ENCODE measurements at regions not wholly inside any gene's neighbourhood (a gene's known extent, or its start where the extent isn't known, plus 50 kb on each side); places are given as distances from the start of the nearest gene placed in this dataset.

DNA sequence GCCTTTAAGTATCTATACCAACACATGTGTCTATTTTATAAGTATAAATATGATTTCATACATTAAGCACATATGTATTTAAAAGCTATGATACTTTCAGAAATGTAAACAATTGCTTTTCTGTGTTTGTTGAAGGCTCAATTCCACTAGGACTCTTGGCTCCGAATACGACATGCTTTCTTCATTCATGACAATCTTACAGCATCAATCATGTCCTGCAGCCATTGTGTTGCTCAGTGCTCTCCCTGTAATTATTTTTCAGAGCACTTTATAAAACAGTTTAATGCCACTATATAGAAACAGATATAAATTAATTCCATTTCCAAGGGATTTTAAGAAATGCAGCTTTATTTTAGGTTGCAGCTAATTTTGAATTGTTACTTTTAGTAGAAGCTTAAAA is 167.3 kb downstream of the TAF11L14 start:
- DNase-seq (ENCODE audit: low spot score) = no peak
- ATAC-seq (ENCODE audit: low FRiP score) = no peak
- TF ChIP-seq, protein P1, sequence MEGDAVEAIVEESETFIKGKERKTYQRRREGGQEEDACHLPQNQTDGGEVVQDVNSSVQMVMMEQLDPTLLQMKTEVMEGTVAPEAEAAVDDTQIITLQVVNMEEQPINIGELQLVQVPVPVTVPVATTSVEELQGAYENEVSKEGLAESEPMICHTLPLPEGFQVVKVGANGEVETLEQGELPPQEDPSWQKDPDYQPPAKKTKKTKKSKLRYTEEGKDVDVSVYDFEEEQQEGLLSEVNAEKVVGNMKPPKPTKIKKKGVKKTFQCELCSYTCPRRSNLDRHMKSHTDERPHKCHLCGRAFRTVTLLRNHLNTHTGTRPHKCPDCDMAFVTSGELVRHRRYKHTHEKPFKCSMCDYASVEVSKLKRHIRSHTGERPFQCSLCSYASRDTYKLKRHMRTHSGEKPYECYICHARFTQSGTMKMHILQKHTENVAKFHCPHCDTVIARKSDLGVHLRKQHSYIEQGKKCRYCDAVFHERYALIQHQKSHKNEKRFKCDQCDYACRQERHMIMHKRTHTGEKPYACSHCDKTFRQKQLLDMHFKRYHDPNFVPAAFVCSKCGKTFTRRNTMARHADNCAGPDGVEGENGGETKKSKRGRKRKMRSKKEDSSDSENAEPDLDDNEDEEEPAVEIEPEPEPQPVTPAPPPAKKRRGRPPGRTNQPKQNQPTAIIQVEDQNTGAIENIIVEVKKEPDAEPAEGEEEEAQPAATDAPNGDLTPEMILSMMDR (IDR thresholded peaks at IDR 0.05) = no peak

DNA sequence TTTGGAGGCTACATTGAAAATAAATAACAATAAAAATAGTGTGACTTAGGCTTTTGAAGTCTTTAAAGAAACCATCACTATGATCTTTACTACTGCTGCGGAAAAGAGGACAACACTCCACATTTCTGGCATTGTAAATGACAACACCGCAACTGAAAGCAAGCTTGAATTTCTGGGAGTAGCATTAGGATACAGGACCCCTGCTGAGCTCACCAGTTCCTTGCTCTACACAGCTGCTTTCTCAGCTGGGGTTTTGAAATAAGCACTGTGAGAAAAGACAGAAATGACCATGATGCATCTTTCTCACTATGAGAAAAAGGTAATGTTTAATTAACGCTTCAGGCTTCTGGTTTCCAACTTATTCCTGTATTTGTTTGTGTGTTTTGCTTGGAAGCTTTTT is 168.0 kb downstream of the TAF11L14 start:
- DNase-seq (ENCODE audit: low spot score) (no peak), ATAC-seq (ENCODE audit: low FRiP score) (no peak)
- TF ChIP-seq, protein P1 (IDR thresholded peaks at IDR 0.05) = no peak

DNA sequence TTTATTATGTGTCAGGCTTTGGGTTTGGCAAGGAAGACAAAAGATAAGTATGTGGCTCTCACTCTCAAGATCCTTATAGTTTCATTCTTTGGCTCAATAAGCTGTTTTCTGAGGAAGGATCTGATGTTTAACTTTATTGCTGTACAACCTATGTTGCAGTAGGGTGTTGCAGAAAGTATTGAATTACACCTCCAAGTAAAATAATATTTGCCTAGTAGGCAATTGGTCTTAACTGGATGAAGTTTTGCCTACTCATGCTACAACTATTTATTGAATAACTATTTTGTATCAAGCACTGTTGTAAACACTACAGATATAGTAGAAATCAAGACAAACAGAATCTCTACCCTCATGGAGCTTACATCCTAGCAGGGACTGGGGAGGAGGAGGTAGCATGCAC is 169.7 kb downstream of the TAF11L14 start:
- TF ChIP-seq, protein P1 (IDR thresholded peaks at IDR 0.05) = no peak
- no peak for ATAC-seq (ENCODE audit: low FRiP score)
- DNase-seq (ENCODE audit: low spot score) = no peak

DNA sequence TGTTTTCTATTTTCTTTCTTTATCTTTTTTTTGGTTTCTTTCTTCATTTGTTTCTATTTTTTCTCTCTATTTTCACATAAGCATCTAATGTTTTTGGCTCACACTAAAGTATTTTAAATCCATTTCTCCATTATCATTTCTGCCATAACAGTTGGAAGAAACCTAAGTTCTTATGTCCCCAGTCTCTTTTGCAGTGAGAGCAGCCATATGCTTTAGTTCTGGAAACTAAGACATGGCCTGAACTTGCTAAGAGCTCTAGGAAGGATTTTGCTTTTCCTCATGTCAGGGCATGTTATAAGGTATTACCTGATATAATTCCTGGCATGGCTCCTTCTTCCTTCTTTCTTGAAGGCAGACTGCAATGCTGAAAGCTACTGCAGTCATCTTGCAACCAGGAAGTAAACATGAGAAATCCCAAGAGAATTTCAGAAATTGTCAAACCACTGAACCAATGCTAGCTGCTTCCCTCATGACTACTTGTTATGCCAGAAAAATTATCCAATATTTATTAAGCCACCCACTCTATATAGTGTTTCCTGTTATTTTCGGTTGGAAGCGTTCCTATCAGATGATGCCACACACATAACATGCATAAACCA is 171.1 kb downstream of the TAF11L14 start:
- ATAC-seq (ENCODE audit: low FRiP score) (no peak), DNase-seq (ENCODE audit: low spot score) (no peak)
- TF ChIP-seq, protein P1 (IDR thresholded peaks at IDR 0.05) = no peak

DNA sequence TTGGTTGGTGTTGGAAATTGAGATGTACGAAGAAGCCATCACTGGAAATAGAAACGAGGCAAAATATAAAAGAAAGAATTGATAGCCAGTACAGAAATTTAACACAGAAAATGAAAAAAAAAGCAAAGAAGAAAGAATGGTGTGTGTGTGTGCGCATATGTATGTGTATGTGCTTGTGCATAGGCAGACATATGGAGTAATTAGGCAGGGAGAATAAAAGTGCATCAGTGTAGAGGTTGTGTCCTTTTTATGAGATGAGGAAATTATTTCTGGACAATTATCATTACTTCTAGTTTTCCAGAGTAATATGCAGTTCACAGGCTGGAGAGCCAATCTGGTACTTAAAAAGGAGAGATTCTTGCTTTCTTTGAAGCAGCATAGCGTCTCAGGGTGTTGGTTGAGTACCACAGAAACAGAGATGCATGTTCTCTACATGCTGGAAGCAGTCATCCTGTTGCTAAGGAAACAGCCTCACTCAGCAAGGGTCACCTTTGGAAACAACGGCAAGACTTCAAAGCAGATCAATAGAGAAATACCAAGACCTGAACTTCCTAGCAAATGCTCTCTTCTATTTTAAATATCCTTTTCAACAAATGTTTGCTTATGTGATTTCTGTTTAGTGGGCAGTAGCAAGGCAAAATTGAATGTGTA is 172.7 kb downstream of the TAF11L14 start:
- ATAC-seq (ENCODE audit: low FRiP score) = no peak
- TF ChIP-seq, protein P1 (IDR thresholded peaks at IDR 0.05) = no peak

DNA sequence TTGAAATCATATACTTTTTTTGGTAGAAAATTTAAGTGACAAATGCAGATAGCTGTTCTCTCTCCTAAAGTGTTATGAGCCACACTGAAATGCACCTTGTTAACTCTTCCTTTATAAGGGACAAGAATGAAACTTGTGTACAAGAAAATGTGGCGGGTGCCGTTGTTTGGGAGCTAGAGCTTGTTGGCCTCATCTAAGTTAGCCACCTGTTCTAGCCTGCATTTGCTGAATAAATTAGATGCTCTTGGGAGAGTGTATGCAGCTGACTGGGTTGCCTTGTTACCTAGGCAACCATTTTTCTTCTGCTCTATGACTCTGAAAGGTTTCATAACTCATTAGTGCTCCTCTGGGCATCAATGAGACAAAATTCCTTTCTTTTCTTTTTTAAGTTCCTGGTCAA is 174.3 kb downstream of the TAF11L14 start:
- TF ChIP-seq, protein P1 (IDR thresholded peaks at IDR 0.05) = no peak
- DNase-seq (ENCODE audit: low spot score) (no peak), ATAC-seq (ENCODE audit: low FRiP score) (no peak)

More for the DNA sequence above, 172.7 kb downstream of the TAF11L14 start:
- no peak for DNase-seq (ENCODE audit: low spot score)

DNA sequence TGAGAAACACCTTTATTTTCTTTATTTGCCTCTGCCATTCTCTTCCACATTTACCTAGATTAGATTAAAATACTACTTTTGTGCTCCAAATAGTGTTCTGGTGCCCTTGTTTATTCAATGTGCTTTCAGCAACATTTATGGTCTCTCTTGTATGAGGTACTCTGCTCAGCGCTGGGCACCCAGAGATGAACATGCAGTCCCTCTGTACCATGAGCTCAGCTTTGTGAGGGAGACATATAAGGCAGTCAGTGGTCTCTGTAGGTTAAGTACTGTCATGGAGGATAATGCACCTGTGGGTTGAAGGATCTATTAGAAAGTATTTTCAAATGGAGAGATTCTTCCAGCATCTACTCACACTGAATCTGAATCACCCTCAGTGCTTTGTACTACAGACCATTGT is 176.5 kb downstream of the TAF11L14 start:
- TF ChIP-seq, protein P1 (IDR thresholded peaks at IDR 0.05) = no peak
- ATAC-seq (ENCODE audit: low FRiP score) (no peak), DNase-seq (ENCODE audit: low spot score) (no peak)

Measured in omental fat pad (tissue), 3 donors.